ENCODE measurements at regions not wholly inside any gene's neighbourhood (a gene's known extent, or its start where the extent isn't known, plus 50 kb on each side); places are given as distances from the start of the nearest gene placed in this dataset.

- no peak overlapping the region for H2BK12ac ChIP-seq (ENCODE audit: low read length)
- H4K12ac ChIP-seq (ENCODE audit: low read depth, low read length) = no peak overlapping the region
- no peak overlapping the region for H3K27ac ChIP-seq (ENCODE audit: low read depth, low read length)
- H4K91ac ChIP-seq (ENCODE audit: low read depth, low read length) = no peak overlapping the region
- H2AFZ ChIP-seq (ENCODE audit: insufficient read depth, low read length, poor library complexity) = no peak overlapping the region
- H2AK5ac ChIP-seq (ENCODE audit: low read length) = no peak overlapping the region
- no peak overlapping the region for H3K4ac ChIP-seq (ENCODE audit: low read depth, low read length)
- no peak for DNase-seq
- no peaks in the 10 kb centered on the region for H3K4me1 ChIP-seq (ENCODE audit: control insufficient read depth in 1 of 2, insufficient read depth in 2 of 2, low read length in 2 of 2)
- no peak overlapping the region for H2BK120ac ChIP-seq (ENCODE audit: insufficient read depth, low read length, poor library complexity)
- no peak overlapping the region for H3K4me3 ChIP-seq (ENCODE audit: low read depth, low read length)
- no peak overlapping the region for H4K8ac ChIP-seq (ENCODE audit: low read depth, low read length)
- H3K14ac ChIP-seq (ENCODE audit: low read length) = no peak overlapping the region
- no CpG with 5 or more reads among the region's 4 CpGs for WGBS (ENCODE audit: extremely low coverage, insufficient coverage, insufficient read length)
- H3K18ac ChIP-seq (ENCODE audit: low read length) = no peak overlapping the region
- no peaks in the 10 kb centered on the region for H3K36me3 ChIP-seq (ENCODE audit: control insufficient read depth in 1 of 2, insufficient read depth in 2 of 2, low read length in 2 of 2)
- no peaks in the 10 kb centered on the region for H3K79me1 ChIP-seq (ENCODE audit: low read length)
- H2BK5ac ChIP-seq (ENCODE audit: low read depth, low read length, poor library complexity) = no peak overlapping the region
- no peak overlapping the region for H3K23ac ChIP-seq (ENCODE audit: low read length)
- peaks cover 2% of the 10 kb centered on the region for H3K9me3 ChIP-seq (ENCODE audit: insufficient read depth, low read depth, low read length)
- no peak overlapping the region for H3K4me2 ChIP-seq (ENCODE audit: low read length)
- no peaks in the 10 kb centered on the region for H3K79me2 ChIP-seq (ENCODE audit: control insufficient read depth, insufficient read depth, low read length, poor library complexity)
- no peak overlapping the region for H3K9ac ChIP-seq (ENCODE audit: low read length)
- H3K27me3 ChIP-seq (ENCODE audit: insufficient read depth, low read length) = no peaks in the 10 kb centered on the region
Observed at GRCh38 chr5:129163810-129164378, 69.3 kb downstream of the ISOC1 start.

- H2AK5ac ChIP-seq (ENCODE audit: low read length) = no peak overlapping the region
- H4K91ac ChIP-seq (ENCODE audit: low read depth, low read length) = no peak overlapping the region
- no peaks in the 10 kb centered on the region for H3K9me3 ChIP-seq (ENCODE audit: insufficient read depth, low read depth, low read length)
- no peak overlapping the region for H3K14ac ChIP-seq (ENCODE audit: low read length)
- no peaks in the 10 kb centered on the region for H3K79me1 ChIP-seq (ENCODE audit: low read length)
- H2BK120ac ChIP-seq (ENCODE audit: insufficient read depth, low read length, poor library complexity) = no peak overlapping the region
- H3K79me2 ChIP-seq (ENCODE audit: control insufficient read depth, insufficient read depth, low read length, poor library complexity) = no peaks in the 10 kb centered on the region
- H4K12ac ChIP-seq (ENCODE audit: low read depth, low read length) = no peak overlapping the region
- no peak overlapping the region for H4K8ac ChIP-seq (ENCODE audit: low read depth, low read length)
- H3K4me2 ChIP-seq (ENCODE audit: low read length) = no peak overlapping the region
- no peak for DNase-seq
- no peak overlapping the region for H3K27ac ChIP-seq (ENCODE audit: low read depth, low read length)
- H3K27me3 ChIP-seq (ENCODE audit: insufficient read depth, low read length) = no peaks in the 10 kb centered on the region
- H3K18ac ChIP-seq (ENCODE audit: low read length) = no peak overlapping the region
- H3K4me3 ChIP-seq (ENCODE audit: low read depth, low read length) = no peak overlapping the region
- no peak overlapping the region for H2AFZ ChIP-seq (ENCODE audit: insufficient read depth, low read length, poor library complexity)
- H3K36me3 ChIP-seq (ENCODE audit: control insufficient read depth in 1 of 2, insufficient read depth in 2 of 2, low read length in 2 of 2) = no peaks in the 10 kb centered on the region
- no peak overlapping the region for H3K9ac ChIP-seq (ENCODE audit: low read length)
- H3K4ac ChIP-seq (ENCODE audit: low read depth, low read length) = no peak overlapping the region
- no CpG with 5 or more reads among the region's 1 CpG for WGBS (ENCODE audit: extremely low coverage, insufficient coverage, insufficient read length)
- no peak overlapping the region for H2BK5ac ChIP-seq (ENCODE audit: low read depth, low read length, poor library complexity)
- H3K4me1 ChIP-seq (ENCODE audit: control insufficient read depth in 1 of 2, insufficient read depth in 2 of 2, low read length in 2 of 2) = no peaks in the 10 kb centered on the region
- no peak overlapping the region for H2BK12ac ChIP-seq (ENCODE audit: low read length)
- H3K23ac ChIP-seq (ENCODE audit: low read length) = no peak overlapping the region
Observed at GRCh38 chr5:129170050-129170449, 75.5 kb downstream of the ISOC1 start.

GRCh38 chr5:129171194-129171944 is 76.8 kb downstream of the ISOC1 start:
- Histone ChIP-seq H2BK120ac (ENCODE audit: insufficient read depth, low read length, poor library complexity) (no peak overlapping the region), H4K91ac (ENCODE audit: low read depth, low read length) (no peak overlapping the region), H3K9me3 (ENCODE audit: insufficient read depth, low read depth, low read length) (no peaks in the 10 kb centered on the region), H2BK12ac (ENCODE audit: low read length) (no peak overlapping the region), H3K18ac (ENCODE audit: low read length) (no peak overlapping the region), H2BK5ac (ENCODE audit: low read depth, low read length, poor library complexity) (no peak overlapping the region), H3K27me3 (ENCODE audit: insufficient read depth, low read length) (no peaks in the 10 kb centered on the region), H3K4me1 (ENCODE audit: control insufficient read depth in 1 of 2, insufficient read depth in 2 of 2, low read length in 2 of 2) (no peaks in the 10 kb centered on the region), H3K27ac (ENCODE audit: low read depth, low read length) (no peak overlapping the region), H2AK5ac (ENCODE audit: low read length) (no peak overlapping the region), H3K14ac (ENCODE audit: low read length) (no peak overlapping the region), H3K23ac (ENCODE audit: low read length) (no peak overlapping the region), H3K4me2 (ENCODE audit: low read length) (no peak overlapping the region), H3K4ac (ENCODE audit: low read depth, low read length) (no peak overlapping the region), H2AFZ (ENCODE audit: insufficient read depth, low read length, poor library complexity) (no peak overlapping the region), H3K9ac (ENCODE audit: low read length) (no peak overlapping the region), H3K4me3 (ENCODE audit: low read depth, low read length) (no peak overlapping the region), H3K79me2 (ENCODE audit: control insufficient read depth, insufficient read depth, low read length, poor library complexity) (no peaks in the 10 kb centered on the region), H3K36me3 (ENCODE audit: control insufficient read depth in 1 of 2, insufficient read depth in 2 of 2, low read length in 2 of 2) (no peaks in the 10 kb centered on the region), H4K8ac (ENCODE audit: low read depth, low read length) (no peak overlapping the region), H4K12ac (ENCODE audit: low read depth, low read length) (no peak overlapping the region), H3K79me1 (ENCODE audit: low read length) (no peaks in the 10 kb centered on the region)
- DNase-seq = no peak
- 100% methylated on average over 1 of the region's 2 CpGs for WGBS (ENCODE audit: extremely low coverage, insufficient coverage, insufficient read length)

- peak in 1 of 2 donors; percentile 44 for DNase-seq
- H3K36me3 ChIP-seq (ENCODE audit: control insufficient read depth in 1 of 2, insufficient read depth in 2 of 2, low read length in 2 of 2) = no peaks in the 10 kb centered on the region
- H3K27me3 ChIP-seq (ENCODE audit: insufficient read depth, low read length) = no peaks in the 10 kb centered on the region
- no peak overlapping the region for H3K23ac ChIP-seq (ENCODE audit: low read length)
- H4K91ac ChIP-seq (ENCODE audit: low read depth, low read length) = no peak overlapping the region
- no peaks in the 10 kb centered on the region for H3K79me2 ChIP-seq (ENCODE audit: control insufficient read depth, insufficient read depth, low read length, poor library complexity)
- no peak overlapping the region for H3K9ac ChIP-seq (ENCODE audit: low read length)
- no peak overlapping the region for H3K4ac ChIP-seq (ENCODE audit: low read depth, low read length)
- no peaks in the 10 kb centered on the region for H3K9me3 ChIP-seq (ENCODE audit: insufficient read depth, low read depth, low read length)
- no peak overlapping the region for H3K27ac ChIP-seq (ENCODE audit: low read depth, low read length)
- H4K12ac ChIP-seq (ENCODE audit: low read depth, low read length) = no peak overlapping the region
- H3K79me1 ChIP-seq (ENCODE audit: low read length) = no peaks in the 10 kb centered on the region
- H2AFZ ChIP-seq (ENCODE audit: insufficient read depth, low read length, poor library complexity) = no peak overlapping the region
- H3K18ac ChIP-seq (ENCODE audit: low read length) = no peak overlapping the region
- H4K8ac ChIP-seq (ENCODE audit: low read depth, low read length) = no peak overlapping the region
- H3K14ac ChIP-seq (ENCODE audit: low read length) = no peak overlapping the region
- no peak overlapping the region for H2BK120ac ChIP-seq (ENCODE audit: insufficient read depth, low read length, poor library complexity)
- H2AK5ac ChIP-seq (ENCODE audit: low read length) = no peak overlapping the region
- no peak overlapping the region for H3K4me3 ChIP-seq (ENCODE audit: low read depth, low read length)
- no peak overlapping the region for H3K4me2 ChIP-seq (ENCODE audit: low read length)
- H3K4me1 ChIP-seq (ENCODE audit: control insufficient read depth in 1 of 2, insufficient read depth in 2 of 2, low read length in 2 of 2) = no peaks in the 10 kb centered on the region
- H2BK12ac ChIP-seq (ENCODE audit: low read length) = no peak overlapping the region
- H2BK5ac ChIP-seq (ENCODE audit: low read depth, low read length, poor library complexity) = no peak overlapping the region
Observed at GRCh38 chr5:129172580-129172979, 78.0 kb downstream of the ISOC1 start.
